SU-DHL-6 (cell line): ENCODE measurements at regions not wholly inside any gene's neighbourhood (a gene's known extent, or its start where the extent isn't known, plus 50 kb on each side); places are given as distances from the start of the nearest gene placed in this dataset.

ENCODE experiments used
- H2AFZ ChIP-seq: fragments of 200-600 bp; sonication (generic); 2 replicates; pipeline ENCODE4 v1.6.1; 2014; ENCODE audit warnings: low read depth, mild to moderate bottlenecking, moderate library complexity, mixed read lengths, antibody characterized with exemption, low read length; ENCODE audit not compliant: severe bottlenecking
- H3F3A ChIP-seq: fragments of 200-600 bp; shearing (Covaris generic); 2 replicates; pipeline ENCODE4 v1.6.0; 2016; ENCODE audit warnings: antibody characterized with exemption, mild to moderate bottlenecking; ENCODE audit not compliant: insufficient read depth
- H3K27ac ChIP-seq: fragments of 200-600 bp; sonication (generic); 2 replicates; pipeline ENCODE4 v1.5.1; 2016; ENCODE audit warnings: low read depth, mild to moderate bottlenecking, low read length, moderate library complexity, mixed read lengths
- H3K27me3 ChIP-seq: fragments of 200-600 bp; sonication (generic), shearing (Covaris generic); 2 replicates; pipeline ENCODE4 v1.6.0; 2014; ENCODE audit warnings: mild to moderate bottlenecking, low read length
- H3K36me3 ChIP-seq: fragments of 200-600 bp; sonication (generic); 2 replicates; pipeline ENCODE4 v1.6.1; 2014; ENCODE audit warnings: mild to moderate bottlenecking, low read length, mixed read lengths
- H3K4me2 ChIP-seq: fragments of 300-600, 200-600 bp; shearing (Covaris generic), sonication (generic); 2 replicates; pipeline ENCODE4 v1.6.0; 2014; ENCODE audit warnings: low read length, low read depth, mild to moderate bottlenecking; ENCODE audit not compliant: poor library complexity, severe bottlenecking
- H3K4me3 ChIP-seq: fragments of 200-600 bp; sonication (generic); 2 replicates; pipeline ENCODE4 v1.5.1; 2014; ENCODE audit warnings: antibody characterized with exemption, low read length, mild to moderate bottlenecking, mixed read lengths; ENCODE audit not compliant: insufficient read depth, poor library complexity, severe bottlenecking
- H3K79me2 ChIP-seq: fragments of 200-600 bp; sonication (generic); 2 replicates; pipeline ENCODE4 v1.6.1; 2014; ENCODE audit warnings: mild to moderate bottlenecking, low read length, moderate library complexity; ENCODE audit not compliant: insufficient read depth
- H3K9ac ChIP-seq: fragments of 200-600 bp; sonication (generic); 2 replicates; pipeline ENCODE4 v1.7.0; 2014; ENCODE audit warnings: mild to moderate bottlenecking, low read length
- H3K9me2 ChIP-seq: fragments of 200-600 bp; sonication (generic); replicated peaks from 2 replicates; pipeline ENCODE4 v1.6.1; 2014; ENCODE audit warnings: low read length; ENCODE audit not compliant: insufficient read depth
- H3K9me3 ChIP-seq: fragments of 200-600 bp; sonication (generic); 2 replicates; pipeline ENCODE4 v1.6.1; 2014; ENCODE audit warnings: low read length, mixed read lengths; ENCODE audit not compliant: insufficient read depth
- H4K20me1 ChIP-seq: fragments of 200-600 bp; sonication (generic); 2 replicates; pipeline ENCODE4 v1.6.1; 2014; ENCODE audit warnings: low read depth, mild to moderate bottlenecking, antibody characterized with exemption, low read length, moderate library complexity, mixed read lengths
- EZH2phosphoT487 ChIP-seq: fragments of 200-600 bp; sonication (generic), shearing (Covaris generic); conservative IDR thresholded peaks from 2 replicates; pipeline ENCODE4 v1.6.1; 2018; ENCODE audit warnings: mild to moderate bottlenecking, antibody characterized with exemption, low read length, moderate library complexity, mixed read lengths
- TF ChIP-seq, protein P1 (sequence below): fragments of 200-600 bp; sonication (generic); IDR thresholded peaks from one replicate; pipeline ENCODE4 v1.5.1; 2017; ENCODE audit warnings: antibody characterized with exemption, mild to moderate bottlenecking, low read length, moderate library complexity; ENCODE audit not compliant: insufficient read depth, poor library complexity, severe bottlenecking

DNA sequence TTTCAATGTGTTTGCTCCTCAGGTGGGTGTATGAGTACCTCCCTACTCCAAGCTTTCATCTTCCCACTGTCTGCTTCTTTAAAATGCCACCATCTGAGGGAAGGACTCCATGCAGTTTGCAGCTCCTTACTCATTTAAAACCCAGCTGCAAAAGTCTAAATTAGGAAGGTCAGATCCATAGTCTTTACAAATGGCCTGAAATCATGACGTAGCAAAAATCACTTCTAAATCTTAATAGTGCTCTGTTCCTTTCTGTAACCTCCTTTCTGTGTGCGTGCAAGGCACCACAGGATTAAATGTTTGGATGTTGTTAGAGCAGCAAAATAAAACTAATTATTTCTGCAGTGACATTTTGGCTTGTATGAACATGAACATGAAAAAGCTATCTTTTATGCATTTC lies 366.9 kb upstream of the IGFBP3 start:
- no peak overlapping the region for H3K4me2 ChIP-seq
- H3K9me2 ChIP-seq = no peaks in the 10 kb centered on the region
- no peaks in the 10 kb centered on the region for H3K27me3 ChIP-seq
- no peaks in the 10 kb centered on the region for H3F3A ChIP-seq
- no peak overlapping the region for H3K9ac ChIP-seq
- no peaks in the 10 kb centered on the region for H3K36me3 ChIP-seq
- no peaks in the 10 kb centered on the region for H4K20me1 ChIP-seq
- no peaks in the 10 kb centered on the region for H3K9me3 ChIP-seq
- H3K27ac ChIP-seq = no peak overlapping the region
- H3K4me3 ChIP-seq = no peak overlapping the region
- H3K79me2 ChIP-seq = no peaks in the 10 kb centered on the region
- no peak overlapping the region for H2AFZ ChIP-seq
- TF ChIP-seq, protein P1, sequence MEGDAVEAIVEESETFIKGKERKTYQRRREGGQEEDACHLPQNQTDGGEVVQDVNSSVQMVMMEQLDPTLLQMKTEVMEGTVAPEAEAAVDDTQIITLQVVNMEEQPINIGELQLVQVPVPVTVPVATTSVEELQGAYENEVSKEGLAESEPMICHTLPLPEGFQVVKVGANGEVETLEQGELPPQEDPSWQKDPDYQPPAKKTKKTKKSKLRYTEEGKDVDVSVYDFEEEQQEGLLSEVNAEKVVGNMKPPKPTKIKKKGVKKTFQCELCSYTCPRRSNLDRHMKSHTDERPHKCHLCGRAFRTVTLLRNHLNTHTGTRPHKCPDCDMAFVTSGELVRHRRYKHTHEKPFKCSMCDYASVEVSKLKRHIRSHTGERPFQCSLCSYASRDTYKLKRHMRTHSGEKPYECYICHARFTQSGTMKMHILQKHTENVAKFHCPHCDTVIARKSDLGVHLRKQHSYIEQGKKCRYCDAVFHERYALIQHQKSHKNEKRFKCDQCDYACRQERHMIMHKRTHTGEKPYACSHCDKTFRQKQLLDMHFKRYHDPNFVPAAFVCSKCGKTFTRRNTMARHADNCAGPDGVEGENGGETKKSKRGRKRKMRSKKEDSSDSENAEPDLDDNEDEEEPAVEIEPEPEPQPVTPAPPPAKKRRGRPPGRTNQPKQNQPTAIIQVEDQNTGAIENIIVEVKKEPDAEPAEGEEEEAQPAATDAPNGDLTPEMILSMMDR = no peak
- no peak for TF ChIP-seq EZH2phosphoT487

DNA sequence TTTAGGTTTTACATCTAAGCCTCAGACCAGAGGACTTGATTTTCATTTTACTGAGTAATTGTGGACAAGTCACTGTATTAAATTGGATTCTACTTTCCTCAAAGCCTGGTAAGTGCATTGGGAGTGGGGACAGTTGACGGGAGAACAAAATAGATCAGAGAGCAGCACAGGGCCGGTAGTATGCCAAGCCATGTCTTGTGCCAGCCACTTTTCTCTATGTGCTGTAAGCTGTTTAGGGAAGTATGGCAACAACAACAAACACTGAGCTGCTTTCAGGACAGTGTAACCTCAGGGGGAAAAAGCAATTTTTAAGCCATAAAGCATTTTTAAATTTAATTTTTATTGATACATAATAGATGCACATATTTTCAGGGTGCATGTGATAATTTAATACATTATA lies 365.9 kb upstream of the IGFBP3 start:
- H3K9me2 ChIP-seq = no peaks in the 10 kb centered on the region
- H3K79me2 ChIP-seq = no peaks in the 10 kb centered on the region
- no peak overlapping the region for H3K27ac ChIP-seq
- H3K27me3 ChIP-seq = no peaks in the 10 kb centered on the region
- H3K4me2 ChIP-seq = no peak overlapping the region
- no peak overlapping the region for H3K4me3 ChIP-seq
- no peaks in the 10 kb centered on the region for H4K20me1 ChIP-seq
- no peak for TF ChIP-seq EZH2phosphoT487
- TF ChIP-seq, protein P1 = no peak
- no peak overlapping the region for H2AFZ ChIP-seq
- H3K36me3 ChIP-seq = no peaks in the 10 kb centered on the region
- no peaks in the 10 kb centered on the region for H3F3A ChIP-seq
- H3K9me3 ChIP-seq = no peaks in the 10 kb centered on the region
- no peak overlapping the region for H3K9ac ChIP-seq

GRCh38 chr7:46286356-46286755 lies 365.3 kb upstream of the IGFBP3 start:
- H3K9me3 ChIP-seq = no peaks in the 10 kb centered on the region
- H4K20me1 ChIP-seq = no peaks in the 10 kb centered on the region
- H3K4me3 ChIP-seq = no peak overlapping the region
- no peak overlapping the region for H3K27ac ChIP-seq
- H3F3A ChIP-seq = no peaks in the 10 kb centered on the region
- H3K4me2 ChIP-seq = no peak overlapping the region
- H3K36me3 ChIP-seq = no peaks in the 10 kb centered on the region
- no peak overlapping the region for H3K9ac ChIP-seq
- no peaks in the 10 kb centered on the region for H3K27me3 ChIP-seq
- H3K79me2 ChIP-seq = no peaks in the 10 kb centered on the region
- H2AFZ ChIP-seq = no peak overlapping the region
- no peaks in the 10 kb centered on the region for H3K9me2 ChIP-seq
- no peak for TF ChIP-seq EZH2phosphoT487
- TF ChIP-seq, protein P1 = no peak
